NCI-H1105 treated with DMSO at 0.1 percent for 48 hours (cell line): ENCODE measurements at regions not wholly inside any gene's neighbourhood (a gene's known extent, or its start where the extent isn't known, plus 50 kb on each side); places are given as distances from the start of the nearest gene placed in this dataset.
"Not testable (repeated sequence)": the region's sequence is repeated elsewhere in the genome, so short reads cannot be mapped to it uniquely, and the experiment has no call there.

Source experiments
- DNase-seq: peaks from one replicate; lab custom pipeline; 2025; lab: John Stamatoyannopoulos, UW

DNA sequence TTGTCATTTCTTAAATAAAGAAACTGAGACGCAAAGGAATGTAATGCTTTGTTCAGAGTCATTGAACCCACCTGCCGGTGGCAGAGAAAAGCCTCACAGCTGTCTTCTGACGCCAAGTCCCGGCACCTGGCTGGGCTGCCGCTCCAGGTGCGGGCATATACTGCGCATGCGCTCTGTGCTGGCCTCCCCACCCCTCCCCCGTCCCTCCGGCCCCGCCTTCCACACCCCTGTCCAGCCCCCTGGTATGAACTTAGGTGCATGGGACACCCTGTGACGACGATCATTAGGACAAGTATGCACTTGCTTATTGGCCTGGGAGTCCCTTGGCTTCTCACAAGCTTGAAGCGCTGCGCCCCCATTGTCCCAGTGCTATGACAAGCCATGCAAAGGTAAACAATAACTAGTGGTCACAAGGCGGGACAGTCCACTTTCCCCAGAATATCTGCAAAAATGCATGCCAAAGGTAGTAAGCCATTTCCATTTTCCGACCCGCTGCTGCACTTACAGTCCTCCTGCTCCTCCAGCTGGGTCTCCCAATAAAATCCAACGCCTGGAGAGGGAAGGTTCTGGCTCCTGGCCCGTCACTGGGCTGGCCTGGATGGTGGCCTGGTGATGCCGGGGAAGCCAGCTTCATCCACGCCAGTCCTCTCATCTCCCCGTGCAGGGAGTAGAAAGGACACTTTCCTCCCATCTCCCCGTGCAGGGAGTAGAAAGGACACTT lies 100.4 kb downstream of the PSMG1 start:
- peak; percentile 84 for DNase-seq

DNA sequence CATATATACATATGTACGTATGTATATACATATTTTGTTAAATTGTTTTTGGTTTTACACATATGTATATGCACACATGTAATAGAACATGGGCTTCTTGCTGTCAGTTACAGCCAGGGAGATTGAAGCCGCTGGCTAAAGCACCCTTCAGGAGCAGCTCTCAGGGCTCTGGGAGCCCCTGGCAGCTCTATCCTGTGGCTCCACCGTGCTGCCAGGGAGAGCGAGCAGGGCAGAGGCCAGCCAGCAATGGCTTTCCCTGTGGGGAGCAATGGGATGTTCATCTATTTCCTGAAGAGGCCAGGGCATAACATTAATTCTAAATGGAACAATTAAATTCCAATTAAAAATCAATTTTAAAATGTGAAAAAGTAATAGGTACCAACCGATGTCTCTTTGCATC lies 102.9 kb downstream of the PSMG1 start:
- no peak for DNase-seq

DNA sequence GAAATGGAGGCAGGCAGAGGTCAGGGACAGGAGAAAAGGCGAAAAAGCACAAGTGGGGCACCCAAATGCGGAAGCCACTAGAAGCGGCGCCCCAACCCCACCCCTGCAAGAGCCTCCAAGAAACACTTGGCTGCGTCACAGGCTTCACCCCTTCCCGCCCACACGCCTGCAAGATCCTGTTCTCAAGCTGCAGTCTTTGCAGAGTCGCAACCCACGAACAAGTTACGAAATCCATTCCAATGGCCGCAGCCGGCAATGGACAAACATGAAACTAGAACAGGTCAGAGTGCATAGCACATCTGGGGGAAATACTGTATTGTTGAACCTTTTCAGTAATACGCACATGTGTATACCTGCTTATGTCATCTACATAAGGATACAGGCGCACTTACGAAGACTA lies 103.6 kb downstream of the PSMG1 start:
- DNase-seq: no peak

DNA sequence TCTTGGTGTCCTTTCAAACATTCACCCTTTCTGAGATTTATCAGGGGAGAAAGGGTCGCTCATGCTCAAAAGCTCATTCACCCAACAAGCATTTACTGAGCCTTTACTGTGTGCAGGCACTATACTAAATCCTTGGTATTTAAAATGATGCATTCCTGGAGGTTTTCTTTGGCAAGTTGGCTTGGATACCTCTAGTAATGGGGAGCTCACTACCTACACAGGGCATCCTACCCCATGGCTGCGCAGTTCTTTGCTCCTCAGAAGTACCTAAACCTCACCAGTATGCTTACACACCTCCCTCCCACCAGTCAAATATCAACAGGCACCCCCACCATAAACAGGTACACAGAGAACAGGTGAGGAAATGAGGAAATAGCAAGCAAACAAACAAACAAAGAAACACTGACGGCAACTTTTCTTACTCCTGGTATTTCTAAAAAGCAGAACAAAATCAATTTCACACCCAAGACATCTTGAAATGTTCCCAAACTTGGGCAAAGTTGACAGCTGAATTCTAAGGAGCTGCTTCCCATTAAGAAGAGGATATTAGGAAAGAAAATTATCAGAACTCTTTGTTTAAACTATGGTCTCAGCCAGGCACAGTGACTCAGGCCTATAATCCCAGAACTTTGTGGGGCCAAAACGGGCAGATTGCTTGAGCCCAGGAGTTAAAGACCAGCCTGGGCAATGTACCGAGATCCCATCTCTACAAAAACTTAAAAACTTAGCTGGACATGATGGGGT lies 104.8 kb downstream of the PSMG1 start:
- DNase-seq: no peak

DNA sequence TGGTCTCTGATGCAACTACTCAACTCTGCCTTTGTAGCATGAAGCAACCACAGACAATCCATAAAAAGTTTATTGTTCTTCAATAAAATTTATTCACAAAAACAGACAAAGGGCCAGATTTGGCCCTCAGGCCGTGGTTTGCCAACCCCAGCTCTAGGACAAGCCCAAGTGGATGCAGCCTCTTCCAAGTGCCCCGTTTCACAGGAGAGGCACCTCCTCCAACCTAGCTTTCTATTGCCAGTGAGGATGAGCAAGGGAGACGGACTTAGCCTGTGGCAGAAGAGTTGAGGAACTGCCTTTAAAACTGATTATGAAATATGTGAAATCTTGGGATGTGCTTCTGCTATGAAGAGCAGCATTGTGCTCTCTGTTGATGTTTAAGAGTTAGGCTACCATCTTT lies 105.4 kb downstream of the PSMG1 start:
- DNase-seq: no peak

DNA sequence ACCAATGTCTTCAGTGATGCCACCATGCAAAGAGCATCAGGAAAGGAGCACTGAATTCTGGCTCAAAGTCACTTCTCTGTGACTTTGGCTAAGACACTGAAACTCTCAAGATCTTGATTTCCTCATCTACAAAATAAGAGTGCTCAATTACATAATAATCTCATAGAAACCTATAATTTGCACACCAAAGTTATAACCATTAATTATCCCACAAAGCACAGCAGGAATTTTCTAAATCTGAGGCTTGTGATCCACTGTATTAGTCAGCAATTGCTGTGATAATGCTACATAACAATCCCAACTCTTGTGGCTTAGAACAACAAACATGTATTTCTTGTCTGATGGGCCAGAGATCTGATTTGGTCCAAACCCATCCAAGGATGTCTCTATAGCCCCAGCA lies 108.7 kb downstream of the PSMG1 start:
- DNase-seq: no peak

DNA sequence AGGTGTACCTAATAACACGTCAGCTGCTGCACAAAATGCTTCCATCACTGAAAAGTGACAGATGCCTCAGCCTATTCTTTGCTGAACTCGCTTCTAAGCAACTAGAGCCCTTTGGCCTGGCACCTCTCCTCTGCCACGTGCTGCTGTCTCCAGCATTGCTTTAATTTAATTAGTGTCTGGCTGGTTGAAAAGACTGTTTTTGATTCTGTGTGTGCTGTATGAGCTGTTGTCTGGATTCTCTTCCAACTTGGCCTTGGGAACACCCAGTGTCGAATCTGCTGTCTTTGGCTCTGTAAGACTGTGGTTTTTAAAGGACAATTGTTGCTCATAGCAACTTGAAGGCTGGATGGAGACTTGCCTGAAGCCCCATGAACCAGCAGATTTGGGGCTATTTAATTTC lies 109.5 kb downstream of the PSMG1 start:
- DNase-seq: no peak

DNA sequence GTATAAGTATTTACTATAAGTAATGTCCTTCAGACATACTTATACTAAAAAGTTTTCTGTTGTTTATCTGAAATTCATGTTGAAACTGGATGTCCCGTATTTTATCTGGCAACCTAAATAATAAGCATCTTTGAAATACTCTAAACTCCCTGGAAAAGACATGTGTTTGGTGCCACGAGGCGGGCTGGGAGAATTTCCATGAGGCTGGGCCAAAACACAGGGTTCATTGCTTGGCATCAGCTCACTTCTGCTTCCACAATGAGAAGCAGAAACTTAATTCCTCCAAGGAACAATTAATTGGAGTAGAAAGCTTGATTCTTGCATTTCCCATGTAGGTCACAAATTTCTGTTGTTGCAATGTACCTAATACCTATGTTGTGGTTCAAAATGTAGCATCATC lies 110.2 kb downstream of the PSMG1 start:
- no peak for DNase-seq

DNA sequence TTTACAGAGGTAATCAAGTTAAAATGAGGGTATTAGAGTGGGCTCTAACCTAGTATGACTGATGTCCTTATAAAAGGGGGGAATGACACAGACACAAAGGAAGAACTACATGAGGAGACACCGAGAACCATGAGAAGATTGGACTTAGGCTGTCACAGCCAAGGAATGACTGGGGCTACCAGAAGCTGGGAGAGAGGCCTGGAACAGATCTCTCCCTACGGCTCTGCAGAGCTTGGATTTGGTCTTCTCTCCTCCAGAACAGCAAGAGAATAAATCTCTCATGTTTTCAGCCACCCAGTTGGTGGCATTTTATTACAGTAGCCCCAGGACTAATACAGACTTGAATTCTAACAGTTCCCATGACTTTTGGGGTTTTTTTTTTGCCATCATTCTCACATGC lies 110.8 kb downstream of the PSMG1 start:
- DNase-seq: no peak

DNA sequence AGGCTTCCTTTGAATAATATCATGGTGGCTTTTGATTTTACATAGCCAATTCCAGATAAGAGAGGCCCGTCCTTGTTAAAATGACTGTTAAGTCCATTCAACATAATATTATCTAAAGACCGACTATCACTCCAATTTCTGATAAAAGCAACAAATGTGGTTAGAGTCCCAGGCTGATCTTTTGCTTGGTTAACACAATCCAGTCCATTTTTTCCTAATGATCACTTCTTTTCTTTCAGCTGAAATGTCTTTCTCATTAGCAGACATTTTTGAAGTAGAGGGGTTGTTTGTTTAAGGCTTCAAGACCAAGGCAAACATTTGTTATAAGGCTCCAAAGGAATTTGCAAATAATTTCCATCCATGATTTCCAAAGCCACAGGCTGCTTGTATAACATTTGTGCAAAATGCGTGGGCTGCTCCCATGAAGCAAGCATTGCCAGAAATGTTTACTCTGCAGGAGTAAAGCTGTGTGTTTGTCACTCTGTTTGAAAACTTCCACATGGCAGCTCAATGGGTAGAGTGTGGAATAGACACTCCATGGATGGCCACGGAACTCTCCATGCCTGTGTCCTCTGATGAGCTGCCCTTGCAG lies 111.5 kb downstream of the PSMG1 start:
- DNase-seq: no peak

DNA sequence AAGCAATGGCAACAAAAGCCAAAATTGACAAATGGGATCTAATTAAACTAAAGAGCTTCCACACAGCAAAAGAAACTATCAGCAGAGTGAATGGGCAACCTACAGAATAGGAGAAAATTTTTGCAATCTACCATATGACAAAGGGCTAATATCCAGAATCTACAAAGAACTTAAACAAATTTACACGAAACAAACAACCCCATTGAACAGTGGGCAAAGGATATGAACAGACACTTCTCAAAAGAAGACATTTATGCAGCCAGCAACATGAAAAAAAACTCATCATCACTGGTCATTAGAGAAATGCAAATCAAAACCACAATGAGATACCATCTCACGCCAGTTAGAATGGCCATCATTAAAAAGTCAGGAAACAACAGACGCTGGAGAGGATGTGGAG lies 113.4 kb downstream of the PSMG1 start:
- DNase-seq: not testable (repeated sequence)

DNA sequence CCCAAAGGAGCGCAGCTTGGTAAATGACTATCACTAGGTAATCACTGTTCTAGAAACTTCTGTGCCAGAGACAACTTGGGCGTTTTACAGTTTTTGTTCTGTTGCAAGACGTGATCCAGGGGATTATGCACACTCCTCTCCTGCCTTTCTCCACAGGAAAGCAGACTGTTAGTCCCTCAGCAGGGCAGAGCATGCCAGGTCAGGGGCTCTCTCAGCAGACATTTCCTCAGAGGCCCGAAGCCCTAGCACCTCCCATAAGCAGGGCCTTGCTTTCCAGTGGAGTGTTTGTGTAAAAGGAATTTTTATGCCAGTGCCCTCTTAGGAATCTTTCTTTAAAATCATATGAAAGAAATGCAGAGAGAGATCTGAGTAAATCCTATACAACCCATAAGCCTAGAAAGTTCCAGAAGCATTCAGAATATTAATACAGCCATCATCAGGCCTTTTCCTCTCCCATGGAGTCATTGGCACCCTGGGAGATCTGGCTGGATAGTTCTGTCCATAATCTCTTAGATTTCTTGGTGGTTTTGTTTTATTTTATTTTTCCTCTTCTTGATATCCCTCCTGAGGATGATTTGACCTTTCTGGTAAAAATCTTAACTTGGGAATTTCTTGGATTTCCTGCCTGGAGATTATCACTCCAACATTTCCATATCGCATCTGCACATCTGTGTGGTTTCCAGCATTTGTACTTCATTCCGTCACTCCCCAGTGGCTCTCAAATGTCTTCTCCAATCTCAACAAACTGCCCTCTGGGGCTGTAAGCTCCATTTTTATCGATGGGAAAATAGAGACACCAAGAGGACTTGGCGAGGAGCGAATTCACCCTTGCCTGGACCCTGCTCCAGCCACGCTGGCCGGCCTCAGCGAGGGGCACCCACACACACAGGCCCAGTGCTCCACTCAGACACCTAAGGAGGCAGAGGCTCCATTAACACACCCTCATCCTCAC lies 116.1 kb downstream of the PSMG1 start:
- DNase-seq: no peak

DNA sequence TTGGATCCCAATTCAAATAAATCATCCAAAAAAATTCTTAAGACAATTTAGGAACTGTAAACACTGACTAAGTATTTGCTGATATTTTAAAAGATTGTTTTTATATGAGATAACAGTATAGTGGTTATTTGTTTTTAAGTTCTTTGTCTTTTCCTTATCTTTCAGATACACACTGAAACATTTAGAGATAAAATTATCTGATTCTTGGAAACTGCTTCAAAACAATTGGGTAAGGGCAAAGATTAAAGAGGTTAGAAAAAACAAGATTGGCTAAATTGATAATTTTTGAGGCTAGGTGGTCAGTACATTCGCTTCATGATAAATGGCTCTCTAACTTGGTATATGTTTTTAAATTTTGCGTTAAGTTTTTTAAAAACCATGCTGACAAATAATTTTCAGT lies 117.3 kb downstream of the PSMG1 start:
- no peak for DNase-seq

DNA sequence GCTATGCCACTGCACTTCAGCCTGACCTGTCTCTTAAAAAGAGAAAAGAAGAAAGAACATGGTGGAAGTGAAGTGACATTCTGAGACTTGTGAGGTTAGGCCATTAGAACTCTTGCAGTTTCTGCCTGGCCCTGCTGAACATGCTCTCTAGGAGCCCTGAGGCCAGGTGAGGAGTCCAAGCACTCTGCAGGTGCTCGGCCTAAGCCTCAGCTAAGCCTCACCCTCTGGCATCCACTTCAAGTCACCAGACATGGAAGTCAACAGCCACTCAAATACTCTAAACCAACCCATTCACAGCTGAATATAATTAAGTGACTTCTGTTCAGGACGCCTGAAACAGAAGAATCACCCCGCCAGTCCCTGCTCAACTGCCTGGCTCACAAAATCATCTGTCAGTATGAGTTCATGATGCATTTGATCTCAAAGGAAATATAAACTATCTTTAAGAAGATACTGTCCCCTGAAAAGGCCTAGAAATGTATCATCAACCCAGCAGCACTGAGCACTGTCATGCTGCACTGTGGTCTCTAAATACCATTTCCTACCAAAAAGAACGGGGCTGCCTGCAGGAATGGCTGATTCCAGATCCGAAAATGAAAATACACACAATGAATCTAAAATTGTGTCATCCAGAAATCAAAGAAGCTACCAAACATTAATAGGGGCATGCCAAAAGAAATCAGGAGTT lies 118.8 kb downstream of the PSMG1 start:
- no peak for DNase-seq

DNA sequence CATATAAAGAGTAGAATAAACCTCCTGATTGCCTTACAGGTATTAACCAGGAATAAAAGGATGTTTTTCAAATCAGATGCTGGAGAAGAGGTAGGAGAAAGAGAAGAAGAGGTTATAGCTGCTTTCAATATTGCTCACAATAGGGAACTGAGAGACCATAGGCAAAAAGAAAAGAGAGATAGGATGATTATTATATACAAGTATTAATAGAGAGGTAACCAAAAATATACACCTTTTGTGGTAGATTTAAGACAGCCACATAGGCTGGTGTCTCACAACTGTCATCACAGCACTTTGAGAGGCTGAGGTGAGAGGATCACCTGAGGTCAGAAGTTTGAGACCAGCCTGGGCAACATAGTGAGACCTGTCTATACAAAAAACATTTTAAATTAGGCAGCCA lies 119.7 kb downstream of the PSMG1 start:
- DNase-seq: no peak

DNA sequence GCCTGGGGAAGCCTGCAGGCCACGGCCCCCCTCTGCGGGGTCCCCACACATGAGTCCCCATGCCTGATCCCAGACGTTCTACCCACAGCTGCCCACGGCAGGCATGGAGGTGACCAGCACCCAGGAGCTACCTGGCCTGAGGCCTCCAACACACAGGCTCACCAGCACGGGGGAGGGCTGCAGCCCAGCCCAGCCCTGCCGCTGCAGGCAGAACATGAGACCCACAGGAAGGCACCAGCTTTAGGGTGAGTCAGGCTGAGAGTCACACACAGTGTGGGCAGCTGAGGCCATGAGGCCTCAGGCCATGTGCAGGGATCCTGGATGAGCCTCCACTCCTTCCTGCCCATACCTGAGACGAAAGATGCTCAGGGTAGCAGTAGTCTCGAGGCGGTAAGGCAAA lies 121.1 kb downstream of the PSMG1 start:
- DNase-seq: no peak

DNA sequence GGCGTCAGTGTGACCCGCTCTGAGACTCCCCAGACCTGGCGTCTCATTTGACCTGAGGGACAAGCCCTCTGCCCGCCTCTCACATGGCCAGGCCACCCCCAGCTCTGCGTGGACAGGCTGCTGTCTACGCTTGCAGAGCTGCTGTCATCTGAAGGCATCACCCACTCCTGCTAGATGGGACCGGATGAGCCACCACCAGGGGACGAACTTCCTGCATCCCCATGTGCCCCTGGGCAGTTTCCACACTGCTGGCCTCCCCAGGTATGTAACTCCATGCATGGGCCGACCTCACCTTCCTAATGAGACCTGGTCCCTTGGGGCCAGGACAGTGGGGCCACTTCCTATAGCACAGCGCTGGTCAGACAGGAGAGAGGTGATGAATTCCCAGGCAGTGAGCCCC lies 121.5 kb downstream of the PSMG1 start:
- DNase-seq: no peak

DNA sequence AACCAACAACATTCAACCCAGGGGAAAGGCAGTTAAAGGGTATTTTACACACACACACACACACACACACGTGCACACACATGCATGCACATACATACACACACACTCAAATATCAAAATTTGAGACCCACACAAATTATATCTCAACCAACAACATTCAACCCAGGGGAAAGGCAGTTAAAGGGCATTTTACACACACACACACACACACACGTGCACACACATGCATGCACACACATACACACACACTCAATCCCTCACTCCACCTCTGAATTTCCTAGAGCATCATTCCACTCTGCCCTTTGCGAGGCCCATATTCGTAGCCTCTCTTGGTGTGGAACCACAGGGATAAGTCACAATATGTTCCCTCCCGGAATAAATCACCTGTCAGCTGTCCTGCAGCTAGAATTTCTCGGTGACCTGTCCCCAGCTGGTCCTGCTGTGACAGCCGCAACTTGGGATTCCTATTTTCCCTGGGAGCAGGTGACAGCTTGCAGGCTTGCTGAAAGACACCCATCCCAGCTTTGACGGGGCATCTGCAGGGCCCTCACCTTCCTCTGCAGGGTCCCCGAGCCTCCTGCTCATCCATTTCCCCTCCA lies 122.7 kb downstream of the PSMG1 start:
- no peak for DNase-seq

DNA sequence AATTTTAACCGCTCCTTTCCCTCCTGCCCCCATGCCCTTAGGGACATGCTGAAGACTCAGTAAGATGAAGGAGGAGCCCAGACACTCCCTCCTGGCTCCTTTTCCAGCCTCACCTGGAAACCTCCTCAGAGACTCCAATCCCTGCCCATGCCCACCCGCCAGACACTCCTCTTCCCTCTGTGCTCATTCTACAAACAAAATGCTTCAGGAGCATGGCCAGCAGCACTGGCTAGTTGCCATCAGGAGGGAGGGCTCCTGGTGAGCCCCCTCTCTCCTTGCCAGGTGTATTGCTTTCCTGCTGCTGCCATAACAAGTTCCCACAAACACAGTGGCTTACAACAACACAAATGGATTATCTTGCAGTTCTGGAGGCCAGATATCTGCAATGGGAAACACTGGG lies 126.1 kb downstream of the PSMG1 start:
- peak; percentile 80 for DNase-seq

DNA sequence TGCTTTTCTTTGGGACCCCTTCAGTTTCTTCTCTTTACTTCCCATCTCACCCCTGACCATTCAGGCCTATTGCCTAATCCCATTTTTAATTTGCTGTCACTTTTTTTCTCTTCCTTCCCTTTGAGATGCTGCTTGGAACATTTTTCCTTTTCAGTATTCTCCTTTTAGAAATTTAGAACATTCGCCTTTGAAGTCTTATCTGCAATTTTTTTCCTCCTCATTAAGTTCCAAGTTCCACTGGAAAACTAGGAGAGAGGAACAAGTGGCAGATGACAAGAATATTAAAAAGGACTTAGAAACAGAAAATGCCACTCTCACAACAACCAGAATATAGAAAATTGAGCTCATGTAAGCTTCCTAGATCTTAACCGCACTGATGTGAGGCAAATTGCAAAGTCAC lies 126.6 kb downstream of the PSMG1 start:
- no peak for DNase-seq

DNA sequence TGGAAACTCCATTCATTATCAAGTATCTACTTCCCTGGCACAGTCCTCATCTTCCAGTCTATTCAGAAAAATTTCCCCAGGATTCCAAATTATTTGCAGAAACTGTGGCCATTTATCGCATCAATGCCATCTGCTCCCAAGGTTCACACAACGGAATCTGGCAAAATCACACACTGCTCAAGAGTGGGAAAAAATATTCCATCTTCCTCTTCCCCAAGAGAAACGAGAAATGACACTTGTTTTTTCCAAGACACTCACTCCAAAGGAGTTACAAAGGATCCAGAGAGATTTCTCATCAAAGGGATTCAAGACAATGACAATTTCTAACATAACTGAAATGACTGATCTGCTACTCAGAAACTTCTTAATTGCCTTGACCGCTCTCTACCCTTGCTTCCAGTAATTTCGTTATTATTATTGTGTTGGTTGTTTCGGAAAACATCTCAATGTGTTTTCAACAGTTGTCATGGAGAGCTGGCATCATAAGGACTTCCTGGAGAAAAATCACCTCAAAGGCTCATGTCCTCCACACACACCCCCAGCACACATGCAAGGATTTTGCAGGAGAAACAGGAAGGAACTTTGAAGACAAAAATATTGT lies 128.0 kb downstream of the PSMG1 start:
- no peak for DNase-seq
